ENCODE measurements at regions not wholly inside any gene's neighbourhood (a gene's known extent, or its start where the extent isn't known, plus 50 kb on each side); places are given as distances from the start of the nearest gene placed in this dataset.
"Not testable (repeated sequence)": the region's sequence is repeated elsewhere in the genome, so short reads cannot be mapped to it uniquely, and the experiment has no call there.

DNA sequence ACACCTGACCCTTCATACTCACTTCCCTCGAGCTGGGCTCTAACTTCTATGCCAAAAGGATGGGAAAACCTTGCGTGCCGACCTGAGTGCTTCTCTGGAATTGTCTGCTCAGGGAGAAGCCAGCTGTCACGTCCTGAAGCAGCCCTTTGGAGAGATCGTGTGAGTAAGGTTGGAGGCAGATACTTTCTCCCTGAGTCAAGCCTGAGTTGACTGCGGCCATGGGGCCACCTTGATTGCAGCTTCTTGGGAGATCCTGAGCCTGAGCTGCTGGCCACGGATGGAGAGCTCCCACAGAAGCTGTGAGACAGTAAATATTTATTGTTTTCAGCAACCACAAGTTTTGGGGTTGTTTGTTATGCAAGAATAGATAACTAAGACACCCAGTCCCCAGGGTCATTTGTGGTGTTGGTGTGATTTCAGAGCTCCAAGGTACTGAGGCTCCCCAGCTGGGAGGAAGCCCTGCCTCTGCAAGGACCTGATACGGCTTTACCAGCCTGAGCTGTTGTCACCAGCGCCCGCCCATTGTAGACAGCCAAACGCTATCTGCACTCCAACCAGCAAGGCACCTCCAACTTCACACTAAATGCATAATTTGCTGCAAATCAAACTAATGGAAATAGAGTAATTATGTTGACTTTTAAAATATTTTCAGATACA, 531.6 kb downstream of the PTPRU start:
- no peak for DNase-seq

DNA sequence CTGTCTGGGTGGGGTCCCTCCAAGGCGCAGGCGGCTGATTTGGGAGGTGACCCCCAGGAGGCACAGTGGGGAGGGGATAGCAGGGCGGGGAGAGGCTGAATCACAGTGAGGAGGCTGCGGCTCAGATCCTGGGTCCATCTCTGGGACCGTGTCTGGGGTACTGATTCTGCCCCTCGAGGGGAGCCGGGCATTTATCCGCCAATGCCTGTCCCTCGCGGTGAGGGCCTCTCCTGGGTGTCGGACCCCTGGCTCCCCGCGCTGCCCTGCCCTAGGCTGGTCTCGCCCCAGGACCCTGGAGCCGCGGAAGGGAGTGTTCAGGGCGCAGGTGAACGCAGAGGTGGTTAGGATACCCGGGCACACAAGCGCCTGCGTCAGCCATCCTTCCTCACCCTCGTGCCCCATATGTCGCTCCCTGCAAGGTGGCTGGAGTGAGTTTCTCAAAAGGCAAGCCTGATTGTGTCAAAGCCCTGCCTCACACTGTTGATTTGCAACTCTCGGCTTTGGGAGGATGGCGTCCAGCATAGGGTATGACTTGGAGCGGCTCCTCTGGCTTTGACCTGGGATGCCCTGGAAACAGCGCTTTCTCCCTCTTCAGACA, 530.9 kb downstream of the PTPRU start:
- no peak for DNase-seq

DNA sequence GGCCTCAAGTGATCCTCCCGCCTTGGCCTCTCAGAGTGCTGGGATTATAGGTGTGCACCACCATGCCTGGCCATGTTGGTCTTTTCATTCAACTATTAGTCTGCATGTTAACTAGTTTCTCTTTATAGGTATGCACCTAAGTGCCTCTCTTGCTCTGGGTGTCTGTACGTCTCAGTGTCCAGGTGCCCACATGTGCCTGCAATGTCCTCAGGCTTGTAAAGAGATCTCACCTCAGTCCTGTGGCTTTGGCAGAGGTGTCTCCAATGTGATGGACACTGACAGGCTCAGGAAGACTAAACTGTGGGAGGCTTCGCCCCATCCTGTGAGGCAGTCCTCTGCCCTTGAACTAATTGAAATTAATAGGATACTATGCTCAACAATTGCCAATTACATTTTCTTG, 526.3 kb downstream of the PTPRU start:
- DNase-seq, result no peak

DNA sequence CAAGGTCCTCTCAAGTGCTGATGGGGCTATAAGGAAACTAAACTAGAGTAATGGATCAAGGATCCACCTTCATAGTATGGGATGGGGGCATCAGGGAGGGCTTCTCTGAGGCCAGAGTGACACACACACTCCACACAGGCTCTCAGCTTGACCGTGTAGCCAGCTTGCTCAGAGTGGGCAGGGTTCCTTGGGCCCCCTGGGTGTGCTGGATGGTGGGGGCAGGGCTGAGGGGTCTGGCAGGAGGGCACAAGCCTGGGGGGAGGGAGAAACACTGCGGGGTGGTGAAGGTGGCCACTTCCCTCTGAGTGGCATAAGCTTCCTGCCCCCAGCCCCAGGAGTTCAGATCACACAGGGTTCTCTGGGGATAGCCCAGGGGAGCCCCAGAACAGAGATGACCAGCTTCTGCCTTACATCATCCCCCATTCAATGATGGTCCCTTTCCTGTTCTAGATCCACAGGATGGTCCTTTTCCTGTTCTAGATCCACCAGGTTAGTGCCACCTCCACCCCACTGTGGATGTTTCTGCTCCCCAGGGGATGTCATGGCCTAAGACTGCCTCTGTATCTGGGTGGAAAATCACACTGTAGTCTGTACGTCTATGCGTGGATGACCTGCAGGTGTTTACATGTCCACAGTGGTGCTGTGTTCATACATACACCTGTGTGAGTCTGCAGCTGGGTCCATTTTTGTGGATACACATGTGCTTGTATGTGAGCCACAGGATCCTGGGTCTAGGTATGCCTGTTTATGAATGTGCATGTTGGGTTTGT, 525.0 kb downstream of the PTPRU start:
- DNase-seq, result no peak

DNA sequence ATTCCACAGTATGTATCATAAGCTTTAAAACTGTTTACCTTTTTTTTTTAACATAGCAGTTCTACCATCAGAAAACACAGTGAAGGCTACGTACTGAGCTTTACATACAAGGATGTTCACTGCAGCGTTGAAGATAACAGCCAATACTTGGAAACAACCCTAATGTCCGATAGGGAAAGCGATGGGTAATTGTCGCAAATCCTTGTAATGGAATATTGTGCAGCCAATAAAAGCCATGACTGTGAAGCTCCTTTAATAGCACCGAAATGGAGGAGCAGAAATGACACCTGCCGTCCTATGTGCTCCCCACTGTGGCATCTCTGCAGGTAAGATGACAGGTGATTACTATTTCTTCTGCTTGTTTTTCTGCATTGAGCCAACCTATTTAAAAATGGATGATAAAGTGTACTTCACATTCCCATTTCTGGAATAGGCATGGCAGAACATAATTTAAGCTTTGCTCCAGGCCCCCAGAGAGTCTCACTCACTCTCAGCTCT, 523.8 kb downstream of the PTPRU start:
- no peak for DNase-seq

GRCh38 chr1:29758781-29759499, 522.6 kb downstream of the PTPRU start:
- DNase-seq, result no peak

- DNase-seq, result no peak
Observed at GRCh38 chr1:29757866-29758780, 521.8 kb downstream of the PTPRU start.

DNA sequence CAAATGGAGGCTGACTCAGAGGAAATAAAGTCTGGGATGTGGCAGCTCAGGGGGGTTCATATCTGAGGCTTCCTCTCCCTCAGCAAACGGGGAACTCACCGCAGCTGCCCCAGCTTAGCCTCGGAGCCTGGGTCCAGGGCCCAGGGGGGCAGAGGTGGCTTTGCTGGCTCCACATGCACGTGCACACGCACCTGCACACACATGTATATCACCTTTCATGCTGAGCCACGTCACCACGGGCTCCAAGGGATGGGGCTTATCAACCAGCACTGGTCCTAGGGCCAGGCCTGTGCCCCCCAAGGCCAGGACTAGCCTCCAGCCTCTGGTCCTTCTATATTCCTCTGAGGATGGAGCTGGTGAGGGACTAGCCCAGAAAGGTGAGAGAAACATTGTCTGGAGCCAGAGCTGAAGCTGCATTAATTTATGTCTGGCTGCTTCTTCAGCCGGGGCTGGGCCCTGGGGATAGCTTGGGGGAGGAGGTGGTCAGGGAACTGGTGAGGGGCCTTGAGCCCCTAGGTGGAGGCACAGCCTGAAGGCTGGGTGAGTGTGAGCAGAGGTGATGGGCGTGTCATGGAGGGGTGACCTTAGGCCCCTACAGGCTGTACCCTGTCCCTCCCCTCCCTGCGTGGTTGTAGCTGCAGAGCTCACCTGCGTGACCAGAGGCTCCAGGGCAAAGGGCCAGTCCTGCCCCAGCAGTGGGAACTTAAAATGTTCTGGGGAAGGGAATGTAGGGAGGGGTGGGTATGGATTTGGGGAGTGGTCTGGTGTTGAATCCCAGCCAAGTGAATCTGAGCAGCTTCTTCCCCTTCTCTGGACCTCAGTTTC, 520.8 kb downstream of the PTPRU start:
- no peak for DNase-seq

GRCh38 chr1:29756498-29756897, 520.2 kb downstream of the PTPRU start:
- DNase-seq, result no peak

GRCh38 chr1:29756085-29756484, 519.8 kb downstream of the PTPRU start:
- no peak for DNase-seq

DNA sequence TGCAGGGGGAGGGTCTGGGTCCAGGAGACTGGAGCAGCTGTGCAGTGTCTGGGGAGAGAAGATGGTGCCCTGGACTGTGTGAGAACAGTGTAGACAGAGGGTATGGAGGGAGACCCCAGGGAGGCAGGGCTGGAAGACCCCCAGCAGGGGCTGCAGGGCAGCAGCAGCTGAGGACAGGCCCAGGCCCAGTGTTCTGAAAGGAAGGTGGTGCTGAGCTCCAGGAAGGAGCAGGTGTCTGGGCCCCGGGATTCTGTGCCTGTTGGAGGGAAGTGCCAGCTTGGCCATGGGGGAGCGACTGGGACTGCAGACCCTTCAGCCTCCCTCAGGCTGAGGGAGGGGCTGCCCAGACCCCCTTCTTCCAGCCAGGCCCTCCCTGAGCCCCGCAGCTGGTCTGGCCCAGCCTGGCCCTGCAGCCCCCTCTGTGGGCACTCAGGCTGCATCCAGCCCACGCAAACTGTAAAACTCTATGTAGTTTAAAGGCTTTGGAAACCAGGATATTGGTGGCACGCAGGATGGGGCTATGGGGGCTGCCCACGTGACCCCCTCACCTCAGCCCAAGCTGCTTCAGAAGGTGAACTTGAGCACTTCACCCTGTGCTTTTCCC, 519.2 kb downstream of the PTPRU start:
- not testable (repeated sequence) for DNase-seq

GRCh38 chr1:29754573-29755375, 518.5 kb downstream of the PTPRU start:
- no peak for DNase-seq

GRCh38 chr1:29753771-29754572, 517.6 kb downstream of the PTPRU start:
- no peak for DNase-seq

DNA sequence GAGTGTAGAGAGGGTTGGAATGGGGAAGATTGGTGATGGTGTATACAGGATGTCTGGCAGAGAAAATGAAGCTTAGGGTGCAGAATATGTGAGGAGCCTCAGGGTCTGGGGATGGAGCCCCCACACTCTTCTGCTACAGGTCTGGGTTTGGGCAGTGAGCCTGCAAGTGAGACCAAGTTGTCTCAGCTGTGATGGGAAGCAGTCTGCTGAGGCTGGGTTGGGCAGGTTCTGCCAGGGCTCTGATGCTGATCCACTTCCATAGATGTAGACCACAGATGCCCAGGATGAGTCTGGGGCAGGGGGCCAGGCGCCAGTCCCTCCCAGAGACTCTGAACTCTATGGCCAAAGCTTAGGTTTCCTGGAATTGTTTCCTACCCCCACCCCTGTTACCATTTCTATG, 516.9 kb downstream of the PTPRU start:
- no peak for DNase-seq

DNA sequence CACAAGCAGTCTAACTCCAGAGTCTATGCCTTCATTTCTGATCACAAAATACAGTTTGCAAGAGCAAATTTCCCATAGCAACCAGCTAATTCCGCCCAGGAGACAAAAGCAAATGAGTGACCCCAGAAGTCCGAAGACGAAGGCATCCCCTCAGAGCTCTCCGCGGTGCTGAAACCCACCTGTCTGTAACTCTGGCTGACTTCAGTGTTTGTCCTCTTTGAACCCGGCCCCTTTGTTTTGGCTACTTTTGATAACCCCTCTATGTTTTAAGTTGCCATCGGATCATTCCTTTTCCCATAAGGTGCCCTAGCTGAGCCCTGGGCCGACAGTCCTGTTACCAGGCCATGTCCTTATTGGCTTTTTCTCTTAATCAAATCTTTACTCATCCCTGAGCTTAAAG, 515.8 kb downstream of the PTPRU start:
- DNase-seq, result no peak

GRCh38 chr1:29749024-29749945, 513.0 kb downstream of the PTPRU start:
- DNase-seq, result no peak

GRCh38 chr1:29747196-29747595, 510.9 kb downstream of the PTPRU start:
- DNase-seq, result no peak

GRCh38 chr1:29746076-29746665, 509.8 kb downstream of the PTPRU start:
- no peak for DNase-seq
